ENCODE measurements at regions not wholly inside any gene's neighbourhood (a gene's known extent, or its start where the extent isn't known, plus 50 kb on each side); places are given as distances from the start of the nearest gene placed in this dataset.

GRCh38 chrX:87914726-87915125 lies 397.1 kb downstream of the KLHL4 start:
- Mint-ChIP-seq H3K27ac (no peak overlapping the region), H3K4me1 (ENCODE audit: low read depth) (no peaks in the 10 kb centered on the region), H3K9me3 (no peaks in the 10 kb centered on the region), H3K27me3 (no peaks in the 10 kb centered on the region), H3K36me3 (ENCODE audit: low read depth) (no peaks in the 10 kb centered on the region), H3K4me3 (no peak overlapping the region)
- ATAC-seq (ENCODE audit: poor library complexity) = no peak
- no peak for DNase-seq
- no peak for TF ChIP-seq CTCF (IDR thresholded peaks at IDR 0.05)
- intact Hi-C loops (cut with DNase I, micrococcal nuclease) = no loop called here
- H3K27ac ChIP-seq (ENCODE audit: low read depth in 1 of 2, low read length in 2 of 2) = no peak overlapping the region
- CTCF ChIA-PET = no interaction called here
- POLR2A ChIA-PET = no interaction called here
- H3K27me3 ChIP-seq (ENCODE audit: control insufficient read depth in 1 of 2, insufficient read depth in 2 of 2, low read length in 2 of 2) = no peaks in the 10 kb centered on the region
- no peak overlapping the region for H3K4me3 ChIP-seq (ENCODE audit: low read length)
- H3K36me3 ChIP-seq (ENCODE audit: insufficient read depth, low read length) = no peaks in the 10 kb centered on the region
- H3K4me1 ChIP-seq (ENCODE audit: insufficient read depth, low read length) = no peaks in the 10 kb centered on the region
- H3K9me3 ChIP-seq (ENCODE audit: control insufficient read depth in 1 of 2, insufficient read depth in 1 of 2, low read length in 2 of 2) = peaks cover 0 to 3% of the 10 kb centered on the region in 2 experiments

GRCh38 chrX:87924619-87925018 lies 407.0 kb downstream of the KLHL4 start:
- ChIA-PET CTCF (no interaction called here), POLR2A (no interaction called here)
- Mint-ChIP-seq H3K9me3 (peaks cover 4% of the 10 kb centered on the region), H3K4me3 (no peak overlapping the region), H3K27ac (no peak overlapping the region), H3K27me3 (no peaks in the 10 kb centered on the region), H3K36me3 (ENCODE audit: low read depth) (no peaks in the 10 kb centered on the region), H3K4me1 (ENCODE audit: low read depth) (no peaks in the 10 kb centered on the region)
- no peaks in the 10 kb centered on the region for H3K36me3 ChIP-seq (ENCODE audit: insufficient read depth, low read length)
- H3K4me3 ChIP-seq (ENCODE audit: low read length) = no peak overlapping the region
- no peak for TF ChIP-seq CTCF (IDR thresholded peaks at IDR 0.05)
- peaks cover 0 to 7% of the 10 kb centered on the region in 2 experiments for H3K9me3 ChIP-seq (ENCODE audit: control insufficient read depth in 1 of 2, insufficient read depth in 1 of 2, low read length in 2 of 2)
- H3K27me3 ChIP-seq (ENCODE audit: control insufficient read depth in 1 of 2, insufficient read depth in 2 of 2, low read length in 2 of 2) = no peaks in the 10 kb centered on the region
- intact Hi-C loops (cut with DNase I, micrococcal nuclease) = no loop called here
- no peaks in the 10 kb centered on the region for H3K4me1 ChIP-seq (ENCODE audit: insufficient read depth, low read length)
- DNase-seq = no peak
- no peak overlapping the region for H3K27ac ChIP-seq (ENCODE audit: low read depth in 1 of 2, low read length in 2 of 2)
- no peak for ATAC-seq (ENCODE audit: poor library complexity)

GRCh38 chrX:87941841-87942240 lies 424.2 kb downstream of the KLHL4 start:
- Mint-ChIP-seq H3K4me1 (ENCODE audit: low read depth) (no peaks in the 10 kb centered on the region), H3K27me3 (no peaks in the 10 kb centered on the region), H3K4me3 (no peak overlapping the region), H3K36me3 (ENCODE audit: low read depth) (no peaks in the 10 kb centered on the region), H3K9me3 (peaks cover 2% of the 10 kb centered on the region), H3K27ac (no peak overlapping the region)
- ChIA-PET CTCF (no interaction called here), POLR2A (no interaction called here)
- H3K27ac ChIP-seq (ENCODE audit: low read depth in 1 of 2, low read length in 2 of 2) = no peak overlapping the region
- TF ChIP-seq CTCF (IDR thresholded peaks at IDR 0.05) = no peak
- no peaks in the 10 kb centered on the region for H3K27me3 ChIP-seq (ENCODE audit: control insufficient read depth in 1 of 2, insufficient read depth in 2 of 2, low read length in 2 of 2)
- no peak for DNase-seq
- ATAC-seq (ENCODE audit: poor library complexity) = no peak
- no peak overlapping the region for H3K4me3 ChIP-seq (ENCODE audit: low read length)
- no peaks in the 10 kb centered on the region for H3K36me3 ChIP-seq (ENCODE audit: insufficient read depth, low read length)
- H3K4me1 ChIP-seq (ENCODE audit: insufficient read depth, low read length) = no peaks in the 10 kb centered on the region
- intact Hi-C loops (cut with DNase I, micrococcal nuclease) = no loop called here
- peaks cover 0 to 5% of the 10 kb centered on the region in 2 experiments for H3K9me3 ChIP-seq (ENCODE audit: control insufficient read depth in 1 of 2, insufficient read depth in 1 of 2, low read length in 2 of 2)
